ENCODE measurements at regions not wholly inside any gene's neighbourhood (a gene's known extent, or its start where the extent isn't known, plus 50 kb on each side); places are given as distances from the start of the nearest gene placed in this dataset.
A peak's percentile ranks its signal among the peaks of the same experiment; 100 is the strongest.

DNA sequence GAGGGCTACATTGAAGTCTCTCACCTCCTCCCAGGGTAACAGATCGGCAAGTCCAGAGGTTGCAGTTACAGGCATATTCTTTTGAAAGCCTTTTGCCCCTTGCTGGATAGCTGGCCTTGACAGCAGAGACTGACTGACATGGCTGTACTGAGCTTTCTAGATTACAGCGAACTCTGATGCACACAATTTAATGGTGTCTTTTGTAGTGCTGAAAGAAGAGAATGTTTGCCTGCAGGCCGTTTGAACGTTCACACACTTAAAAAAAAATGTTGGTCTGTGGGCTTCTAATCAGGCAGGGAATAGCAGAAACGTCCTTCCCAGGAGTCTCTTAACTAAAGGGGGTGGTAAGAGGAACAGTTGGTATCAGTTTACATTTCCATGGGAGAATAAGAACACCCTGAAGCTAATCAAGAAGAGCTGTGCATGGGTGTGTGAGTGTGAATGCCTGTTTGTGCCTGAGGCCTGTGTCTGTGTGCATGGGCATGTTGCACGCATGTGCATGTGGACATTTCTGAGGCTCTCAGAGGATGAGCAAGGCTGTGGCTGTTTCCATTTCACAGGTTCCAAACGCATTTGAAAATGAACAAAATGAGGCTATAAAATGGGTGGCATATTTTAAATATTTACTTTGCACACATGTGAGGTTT is 213.9 kb upstream of the SSTR4 start:
- TF ChIP-seq, protein P1, sequence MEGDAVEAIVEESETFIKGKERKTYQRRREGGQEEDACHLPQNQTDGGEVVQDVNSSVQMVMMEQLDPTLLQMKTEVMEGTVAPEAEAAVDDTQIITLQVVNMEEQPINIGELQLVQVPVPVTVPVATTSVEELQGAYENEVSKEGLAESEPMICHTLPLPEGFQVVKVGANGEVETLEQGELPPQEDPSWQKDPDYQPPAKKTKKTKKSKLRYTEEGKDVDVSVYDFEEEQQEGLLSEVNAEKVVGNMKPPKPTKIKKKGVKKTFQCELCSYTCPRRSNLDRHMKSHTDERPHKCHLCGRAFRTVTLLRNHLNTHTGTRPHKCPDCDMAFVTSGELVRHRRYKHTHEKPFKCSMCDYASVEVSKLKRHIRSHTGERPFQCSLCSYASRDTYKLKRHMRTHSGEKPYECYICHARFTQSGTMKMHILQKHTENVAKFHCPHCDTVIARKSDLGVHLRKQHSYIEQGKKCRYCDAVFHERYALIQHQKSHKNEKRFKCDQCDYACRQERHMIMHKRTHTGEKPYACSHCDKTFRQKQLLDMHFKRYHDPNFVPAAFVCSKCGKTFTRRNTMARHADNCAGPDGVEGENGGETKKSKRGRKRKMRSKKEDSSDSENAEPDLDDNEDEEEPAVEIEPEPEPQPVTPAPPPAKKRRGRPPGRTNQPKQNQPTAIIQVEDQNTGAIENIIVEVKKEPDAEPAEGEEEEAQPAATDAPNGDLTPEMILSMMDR (conservative IDR thresholded peaks at IDR 0.05; ENCODE audit: low read depth) = no peak
- ChIA-PET CTCF (no interaction called here), POLR2A (ENCODE audit: low non-redundant PET) (no interaction called here)
- no peak overlapping the region for H3K27ac ChIP-seq
- no peak for DNase-seq (ENCODE audit: low spot score)

DNA sequence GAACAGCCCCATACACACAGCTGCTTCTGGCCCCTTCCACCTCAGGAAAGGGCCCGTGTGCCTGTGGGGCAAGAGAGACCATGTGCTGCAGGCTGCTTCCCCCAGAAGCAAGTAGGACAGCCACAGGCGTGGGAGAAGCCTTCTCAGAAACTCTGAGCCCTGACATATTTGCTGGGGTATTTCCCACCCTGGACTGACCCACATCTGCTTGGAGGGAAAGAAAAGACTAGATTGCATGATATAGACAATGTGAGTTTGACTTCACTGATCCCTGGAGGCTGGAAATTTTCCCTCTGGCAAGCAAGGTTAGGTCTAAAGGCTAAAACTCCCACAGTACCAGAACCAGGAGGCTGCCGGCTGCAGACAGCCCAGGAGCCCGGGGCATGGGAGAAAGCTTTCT is 213.3 kb upstream of the SSTR4 start:
- DNase-seq (ENCODE audit: low spot score) = no peak
- H3K27ac ChIP-seq = no peak overlapping the region
- ChIA-PET POLR2A (ENCODE audit: low non-redundant PET) (no interaction called here), CTCF (no interaction called here)
- TF ChIP-seq, protein P1 (conservative IDR thresholded peaks at IDR 0.05; ENCODE audit: low read depth) = no peak

DNA sequence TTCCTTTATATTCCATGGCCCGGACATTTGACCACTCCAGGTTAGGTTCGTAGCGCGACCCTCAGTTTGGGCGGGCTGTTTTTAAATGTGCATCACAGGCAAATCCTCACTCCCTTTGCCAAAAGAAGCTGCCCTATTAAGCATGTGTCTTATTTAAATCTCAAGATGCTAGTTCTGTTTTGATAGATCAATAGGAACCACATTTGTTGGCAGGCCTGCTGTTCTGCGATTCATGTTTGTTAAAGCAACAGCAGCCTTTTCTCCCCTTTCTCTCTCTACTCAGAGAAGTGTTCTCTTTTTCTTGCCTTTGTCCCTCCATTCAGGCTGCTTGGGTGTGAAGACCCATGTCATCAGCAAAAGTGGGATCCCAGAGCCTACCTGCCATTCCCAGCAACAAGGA is 212.0 kb upstream of the SSTR4 start:
- TF ChIP-seq, protein P1 (conservative IDR thresholded peaks at IDR 0.05; ENCODE audit: low read depth) = no peak
- ChIA-PET CTCF (no interaction called here), POLR2A (ENCODE audit: low non-redundant PET) (no interaction called here)
- no peak for DNase-seq (ENCODE audit: low spot score)
- no peak overlapping the region for H3K27ac ChIP-seq

DNA sequence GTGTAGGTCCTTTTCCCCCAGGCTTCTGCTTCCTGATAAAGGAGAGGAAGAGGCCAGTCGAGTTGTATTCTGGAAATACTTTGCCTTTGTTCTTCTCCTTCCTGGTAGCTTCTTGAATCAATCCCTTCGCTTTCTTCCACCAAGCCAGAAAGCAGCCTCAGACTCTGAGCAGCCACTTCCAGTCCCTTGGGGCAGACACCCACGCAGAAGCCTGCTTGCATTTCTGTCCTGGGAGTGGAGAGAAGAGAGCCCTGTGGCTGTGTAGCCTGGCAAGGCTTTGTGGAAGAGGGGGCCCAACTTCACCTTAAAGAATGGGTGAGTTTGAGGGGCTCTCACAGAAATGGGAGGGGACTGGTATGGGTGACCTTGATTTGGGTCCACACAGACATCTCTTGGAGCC is 211.0 kb upstream of the SSTR4 start:
- TF ChIP-seq, protein P1 (conservative IDR thresholded peaks at IDR 0.05; ENCODE audit: low read depth) = no peak
- ChIA-PET POLR2A (ENCODE audit: low non-redundant PET) (no interaction called here), CTCF (no interaction called here)
- H3K27ac ChIP-seq = no peak overlapping the region
- DNase-seq (ENCODE audit: low spot score) = no peak

DNA sequence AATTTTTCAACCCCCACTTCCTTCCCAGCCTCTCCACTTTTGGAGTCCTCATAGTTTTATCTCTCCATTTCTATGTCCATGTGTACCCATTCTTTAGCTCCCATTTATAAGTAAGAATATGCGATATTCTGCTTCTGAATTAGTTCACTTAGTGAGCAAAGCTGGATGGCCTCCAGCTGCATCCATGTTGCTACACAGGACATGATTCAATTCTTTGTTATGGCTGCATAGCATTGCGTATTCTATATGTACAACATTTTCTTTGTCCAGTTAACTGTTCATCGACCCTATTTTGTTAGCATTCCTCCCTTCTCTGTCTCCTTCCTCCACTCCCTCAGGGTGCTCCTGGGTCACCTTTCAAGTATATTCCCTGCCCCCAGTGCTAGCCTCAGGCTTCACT is 210.0 kb upstream of the SSTR4 start:
- POLR2A ChIA-PET (ENCODE audit: low non-redundant PET) = no interaction called here
- TF ChIP-seq, protein P1 (conservative IDR thresholded peaks at IDR 0.05; ENCODE audit: low read depth) = no peak
- CTCF ChIA-PET = no interaction called here
- no peak overlapping the region for H3K27ac ChIP-seq
- DNase-seq (ENCODE audit: low spot score) = peak; percentile 24

DNA sequence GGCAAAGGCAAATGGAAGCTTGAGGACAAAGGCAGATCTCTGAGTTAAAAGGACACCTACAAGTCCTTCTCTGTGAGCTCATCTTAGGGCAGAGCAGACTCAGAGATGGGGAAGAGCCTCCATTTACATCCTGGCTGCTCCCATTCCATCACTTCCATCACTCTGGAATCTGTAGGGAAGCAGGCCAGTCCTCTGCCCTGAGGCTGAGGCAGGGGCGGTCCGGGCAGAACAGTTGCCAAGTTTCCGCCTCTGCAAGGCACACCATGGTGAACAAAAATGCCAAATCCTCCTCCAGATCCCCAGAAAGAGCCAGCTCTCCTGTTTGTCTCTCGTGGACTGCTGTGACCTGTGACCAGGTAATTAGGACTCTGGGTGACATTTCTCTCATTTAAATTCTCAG is 209.6 kb upstream of the SSTR4 start:
- no peak for DNase-seq (ENCODE audit: low spot score)
- TF ChIP-seq, protein P1 (conservative IDR thresholded peaks at IDR 0.05; ENCODE audit: low read depth) = no peak
- H3K27ac ChIP-seq = peak overlapping the region; percentile 57
- POLR2A ChIA-PET (ENCODE audit: low non-redundant PET) = no interaction called here
- CTCF ChIA-PET = no interaction called here
